Fibroblast of the conjunctiva (primary cell): ENCODE measurements at regions not wholly inside any gene's neighbourhood (a gene's known extent, or its start where the extent isn't known, plus 50 kb on each side); places are given as distances from the start of the nearest gene placed in this dataset.
"Not testable (repeated sequence)": the region's sequence is repeated elsewhere in the genome, so short reads cannot be mapped to it uniquely, and the experiment has no call there.

ENCODE experiments used
- DNase-seq: peaks from one replicate; pipeline ENCODE4 v3.0.0-alpha.2; 2010; ENCODE audit warnings: low read depth

GRCh38 chr18:44543387-44543786 is 137.3 kb upstream of the SETBP1 start:
- DNase-seq, result no peak

GRCh38 chr18:44545359-44545985 is 135.2 kb upstream of the SETBP1 start:
- no peak for DNase-seq

- DNase-seq, result no peak
Observed at GRCh38 chr18:44546954-44547353, 133.7 kb upstream of the SETBP1 start.

GRCh38 chr18:44548291-44549221 is 132.1 kb upstream of the SETBP1 start:
- no peak for DNase-seq

- no peak for DNase-seq
Observed at GRCh38 chr18:44552706-44553105, 128.0 kb upstream of the SETBP1 start.

DNA sequence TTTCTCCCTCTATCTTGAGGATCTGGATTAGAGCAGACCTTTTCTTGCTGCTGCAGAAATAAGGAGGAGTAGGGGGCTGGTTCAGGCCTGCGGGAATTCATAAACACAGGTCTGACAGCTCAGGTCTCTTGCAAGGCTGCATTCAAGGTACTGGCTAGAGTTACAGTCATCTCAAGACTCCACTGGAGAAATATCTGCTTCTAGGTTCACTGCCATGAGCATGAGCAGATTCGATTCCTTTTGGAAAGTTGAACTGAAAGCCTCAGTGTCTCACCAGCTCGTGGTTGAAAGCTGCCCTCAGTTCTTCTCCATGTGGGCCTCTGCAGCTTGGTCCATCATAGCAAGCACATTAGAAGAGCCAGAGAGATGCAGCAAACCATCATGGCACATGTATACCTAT is 124.4 kb upstream of the SETBP1 start:
- DNase-seq, result no peak

- no peak for DNase-seq
Observed at GRCh38 chr18:44557616-44558151, 123.0 kb upstream of the SETBP1 start.

- DNase-seq, result no peak
Observed at GRCh38 chr18:44558767-44559166, 121.9 kb upstream of the SETBP1 start.

- DNase-seq, result no peak
Observed at GRCh38 chr18:44562986-44563385, 117.7 kb upstream of the SETBP1 start.

DNA sequence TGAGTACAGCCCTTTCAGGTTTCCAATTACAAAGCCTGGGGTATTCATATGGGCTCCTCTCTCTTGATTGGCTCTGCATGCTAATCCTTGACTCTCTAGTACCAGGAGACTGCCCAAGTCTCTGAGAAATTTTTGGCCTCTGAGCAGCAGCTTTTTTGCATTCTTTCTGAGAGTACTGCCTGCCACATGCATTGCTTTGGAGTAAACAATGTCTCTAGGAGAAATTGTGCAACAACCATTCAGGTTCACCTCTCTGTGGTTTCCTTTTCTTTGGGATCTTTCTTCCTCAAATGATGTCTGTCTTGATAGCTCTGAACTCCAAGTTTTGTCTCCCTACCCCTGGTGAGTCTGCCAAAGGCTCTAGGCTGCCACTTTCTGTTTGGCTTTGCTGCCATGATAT is 115.8 kb upstream of the SETBP1 start:
- no peak for DNase-seq

GRCh38 chr18:44568342-44568741 is 112.3 kb upstream of the SETBP1 start:
- no peak for DNase-seq

GRCh38 chr18:44568986-44569385 is 111.7 kb upstream of the SETBP1 start:
- DNase-seq, result no peak

- no peak for DNase-seq
Observed at GRCh38 chr18:44569391-44570055, 111.2 kb upstream of the SETBP1 start.

- no peak for DNase-seq
Observed at GRCh38 chr18:44579028-44579702, 101.5 kb upstream of the SETBP1 start.

DNA sequence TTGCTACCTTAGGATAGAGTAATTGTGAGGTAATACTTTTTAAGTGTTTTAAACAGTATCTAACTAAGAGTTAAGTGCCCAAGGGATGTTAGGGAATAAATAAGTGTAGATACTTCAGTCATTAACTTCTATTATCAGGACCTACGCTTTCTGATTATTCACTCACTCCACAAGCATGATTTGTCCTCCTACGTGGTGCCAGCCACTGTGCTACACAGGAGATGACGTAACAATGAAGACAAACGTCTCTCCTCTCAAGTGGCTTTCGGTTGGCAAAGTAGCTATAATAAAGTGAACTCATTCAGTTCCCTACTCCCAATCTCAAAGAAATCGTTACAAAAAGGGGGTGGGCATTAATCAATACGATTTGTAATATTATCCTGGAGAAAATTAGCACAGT is 100.9 kb upstream of the SETBP1 start:
- DNase-seq, result no peak

- DNase-seq, result no peak
Observed at GRCh38 chr18:44580159-44580558, 100.5 kb upstream of the SETBP1 start.

GRCh38 chr18:44580782-44581181 is 99.9 kb upstream of the SETBP1 start:
- not testable (repeated sequence) for DNase-seq

- DNase-seq, result no peak
Observed at GRCh38 chr18:44582456-44582855, 98.2 kb upstream of the SETBP1 start.

GRCh38 chr18:44584900-44585299 is 95.8 kb upstream of the SETBP1 start:
- DNase-seq, result no peak

GRCh38 chr18:44586782-44587524 is 93.7 kb upstream of the SETBP1 start:
- DNase-seq, result no peak

DNA sequence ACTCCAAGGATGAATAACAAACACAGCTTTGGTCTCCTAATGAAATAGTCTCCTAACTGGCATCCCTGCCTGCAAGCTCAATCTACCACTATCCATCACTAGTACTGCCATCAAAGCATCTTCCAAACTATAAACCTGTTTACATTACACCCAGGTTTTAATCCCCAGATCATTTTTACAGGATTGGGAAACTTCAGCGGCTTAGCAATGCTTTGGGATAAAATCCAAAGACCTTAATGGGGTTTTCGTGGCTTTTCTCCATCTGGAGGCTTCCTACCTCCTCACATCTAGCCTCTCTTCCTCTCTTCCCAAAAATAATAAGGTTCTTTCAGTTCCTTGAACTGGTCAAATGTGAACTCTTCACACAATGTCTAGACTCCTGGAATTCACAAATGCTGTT is 92.2 kb upstream of the SETBP1 start:
- no peak for DNase-seq
